ENCODE measurements at regions not wholly inside any gene's neighbourhood (a gene's known extent, or its start where the extent isn't known, plus 50 kb on each side); places are given as distances from the start of the nearest gene placed in this dataset.

DNA sequence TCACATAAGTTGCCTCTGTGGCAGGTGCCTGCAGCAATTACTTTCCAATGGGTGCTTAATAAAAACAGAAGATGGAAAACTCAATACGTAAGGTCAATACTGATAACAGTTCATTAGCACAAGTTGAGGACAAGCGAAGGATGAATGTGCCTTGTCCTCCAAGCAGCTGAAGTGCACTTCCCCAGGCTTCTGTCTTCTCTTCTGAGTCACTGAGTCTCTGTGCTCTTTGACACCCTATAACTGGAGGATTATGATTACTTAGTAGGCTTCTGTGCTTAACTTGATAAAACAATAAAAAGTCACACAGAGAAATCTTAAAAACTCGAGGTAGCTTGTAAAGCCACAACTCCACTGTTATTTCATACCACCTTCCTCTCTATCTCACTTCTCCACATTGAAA, 216.6 kb upstream of the ADCY2 start:
- no peak for DNase-seq (ENCODE audit: insufficient read length, low spot score)
- no peak for FAIRE-seq
- TF ChIP-seq, protein P1, sequence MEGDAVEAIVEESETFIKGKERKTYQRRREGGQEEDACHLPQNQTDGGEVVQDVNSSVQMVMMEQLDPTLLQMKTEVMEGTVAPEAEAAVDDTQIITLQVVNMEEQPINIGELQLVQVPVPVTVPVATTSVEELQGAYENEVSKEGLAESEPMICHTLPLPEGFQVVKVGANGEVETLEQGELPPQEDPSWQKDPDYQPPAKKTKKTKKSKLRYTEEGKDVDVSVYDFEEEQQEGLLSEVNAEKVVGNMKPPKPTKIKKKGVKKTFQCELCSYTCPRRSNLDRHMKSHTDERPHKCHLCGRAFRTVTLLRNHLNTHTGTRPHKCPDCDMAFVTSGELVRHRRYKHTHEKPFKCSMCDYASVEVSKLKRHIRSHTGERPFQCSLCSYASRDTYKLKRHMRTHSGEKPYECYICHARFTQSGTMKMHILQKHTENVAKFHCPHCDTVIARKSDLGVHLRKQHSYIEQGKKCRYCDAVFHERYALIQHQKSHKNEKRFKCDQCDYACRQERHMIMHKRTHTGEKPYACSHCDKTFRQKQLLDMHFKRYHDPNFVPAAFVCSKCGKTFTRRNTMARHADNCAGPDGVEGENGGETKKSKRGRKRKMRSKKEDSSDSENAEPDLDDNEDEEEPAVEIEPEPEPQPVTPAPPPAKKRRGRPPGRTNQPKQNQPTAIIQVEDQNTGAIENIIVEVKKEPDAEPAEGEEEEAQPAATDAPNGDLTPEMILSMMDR (IDR thresholded peaks at IDR 0.05; ENCODE audit: insufficient read depth, missing control alignments): no peak

DNA sequence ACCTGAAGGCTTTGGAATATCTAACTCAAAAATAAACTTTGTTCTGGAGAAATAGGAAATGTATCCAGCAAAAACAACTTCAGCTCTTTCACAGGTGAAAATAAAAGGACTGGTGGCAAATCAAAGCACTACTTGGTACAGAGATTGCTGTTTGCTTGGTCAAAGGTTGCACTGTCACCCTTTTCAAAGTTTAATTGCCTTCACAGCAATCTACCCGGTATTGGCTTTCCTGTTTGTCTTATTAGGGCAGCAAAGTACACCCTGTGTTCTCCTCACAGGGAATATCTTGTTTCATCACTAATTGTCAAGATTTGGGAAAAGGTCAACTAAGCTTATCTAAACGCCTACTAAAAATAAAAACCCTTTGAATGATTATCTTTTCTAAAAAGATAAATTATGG, 214.1 kb upstream of the ADCY2 start:
- DNase-seq (ENCODE audit: insufficient read length, low spot score) (no peak), FAIRE-seq (no peak)
- TF ChIP-seq, protein P1 (IDR thresholded peaks at IDR 0.05; ENCODE audit: insufficient read depth, missing control alignments): no peak

DNA sequence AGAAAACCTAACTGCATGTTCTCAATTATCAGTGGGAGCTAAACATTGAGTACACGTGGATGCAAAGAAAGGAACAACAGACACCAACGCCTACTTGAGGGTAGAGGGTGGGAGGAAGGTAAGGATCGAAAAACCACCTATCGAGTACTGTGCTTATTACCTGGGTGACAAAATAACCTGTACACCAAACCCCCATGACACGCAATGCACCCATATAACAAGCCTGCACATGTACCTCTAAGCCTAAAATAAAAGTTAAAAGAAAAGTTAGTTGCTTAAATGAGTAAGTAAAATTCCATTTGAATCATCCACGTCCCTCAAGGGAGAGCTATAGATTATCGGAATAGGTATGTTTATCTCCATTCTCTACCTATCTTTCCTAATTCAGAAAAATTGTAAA, 210.2 kb upstream of the ADCY2 start:
- no peak for FAIRE-seq

DNA sequence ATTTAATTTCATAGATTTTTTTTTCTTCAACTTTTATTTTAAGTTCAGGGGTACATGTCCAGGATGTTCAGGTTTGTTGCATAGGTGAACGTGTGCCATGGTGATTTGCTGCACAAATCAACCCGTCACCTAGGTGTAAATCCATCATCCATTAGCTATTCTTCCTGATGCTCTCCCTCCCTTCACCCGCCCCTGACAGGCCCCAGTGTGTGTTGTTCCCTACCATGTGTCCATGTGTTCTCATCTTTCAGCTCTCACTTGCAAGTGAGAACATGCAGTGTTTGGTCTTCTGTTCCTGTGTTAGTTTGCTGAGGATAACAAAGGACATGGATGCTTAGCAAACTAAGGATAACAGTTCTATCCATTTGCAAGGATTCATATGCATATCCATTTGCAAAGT, 209.1 kb upstream of the ADCY2 start:
- FAIRE-seq: no peak
- TF ChIP-seq, protein P1 (IDR thresholded peaks at IDR 0.05; ENCODE audit: insufficient read depth, missing control alignments): no peak
- no peak for DNase-seq (ENCODE audit: insufficient read length, low spot score)

More for the DNA sequence above, 210.2 kb upstream of the ADCY2 start:
- TF ChIP-seq, protein P1 (IDR thresholded peaks at IDR 0.05; ENCODE audit: insufficient read depth, missing control alignments): no peak
- DNase-seq (ENCODE audit: insufficient read length, low spot score): no peak

DNA sequence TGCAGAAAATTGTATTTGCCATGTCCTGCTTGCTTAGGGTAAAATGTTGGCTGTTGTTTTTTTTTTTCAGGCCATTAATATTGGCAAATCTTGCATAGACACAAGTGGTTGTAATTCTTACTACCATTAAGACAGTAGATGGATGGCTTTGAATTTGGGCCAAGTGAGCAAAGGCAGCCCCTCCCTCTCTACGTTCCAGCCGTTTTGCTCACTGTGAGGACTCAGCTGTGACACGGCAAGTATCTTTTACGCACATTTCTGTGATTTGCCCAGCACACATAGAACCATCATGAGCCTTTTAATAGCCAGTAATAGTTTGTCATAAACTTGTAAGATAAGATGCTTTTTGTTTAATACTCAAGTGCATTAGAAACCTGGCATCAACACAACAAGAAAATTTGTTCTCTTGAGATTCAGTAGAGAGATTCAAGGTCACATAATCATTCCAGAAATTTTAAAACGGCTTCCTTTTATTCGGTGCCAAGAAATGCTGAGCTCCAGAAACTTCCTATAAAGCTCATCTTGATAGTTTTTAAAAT, 205.2 kb upstream of the ADCY2 start:
- FAIRE-seq: no peak
- no peak for DNase-seq (ENCODE audit: insufficient read length, low spot score)
- TF ChIP-seq, protein P1 (IDR thresholded peaks at IDR 0.05; ENCODE audit: insufficient read depth, missing control alignments): no peak

DNA sequence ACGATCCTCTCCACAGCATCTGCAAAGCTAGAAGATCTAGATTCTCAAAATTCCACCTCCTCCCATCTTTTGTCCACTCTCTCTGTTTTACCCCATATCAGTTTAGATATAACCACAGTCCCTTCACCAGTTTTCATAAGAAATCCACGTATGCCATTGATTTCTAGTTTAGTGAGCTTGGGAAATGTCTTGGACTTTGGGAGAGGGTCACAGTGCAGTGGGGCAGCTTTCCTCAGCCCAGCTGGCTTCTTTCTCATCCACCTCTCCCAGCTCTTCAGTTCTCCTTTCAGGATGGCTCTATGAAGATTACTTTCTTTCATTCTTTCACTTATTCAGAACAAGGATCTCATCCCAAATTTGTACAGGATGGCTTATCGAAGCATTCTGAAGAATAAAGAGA, 203.9 kb upstream of the ADCY2 start:
- TF ChIP-seq, protein P1 (IDR thresholded peaks at IDR 0.05; ENCODE audit: insufficient read depth, missing control alignments): no peak
- DNase-seq (ENCODE audit: insufficient read length, low spot score): no peak
- FAIRE-seq: no peak

DNA sequence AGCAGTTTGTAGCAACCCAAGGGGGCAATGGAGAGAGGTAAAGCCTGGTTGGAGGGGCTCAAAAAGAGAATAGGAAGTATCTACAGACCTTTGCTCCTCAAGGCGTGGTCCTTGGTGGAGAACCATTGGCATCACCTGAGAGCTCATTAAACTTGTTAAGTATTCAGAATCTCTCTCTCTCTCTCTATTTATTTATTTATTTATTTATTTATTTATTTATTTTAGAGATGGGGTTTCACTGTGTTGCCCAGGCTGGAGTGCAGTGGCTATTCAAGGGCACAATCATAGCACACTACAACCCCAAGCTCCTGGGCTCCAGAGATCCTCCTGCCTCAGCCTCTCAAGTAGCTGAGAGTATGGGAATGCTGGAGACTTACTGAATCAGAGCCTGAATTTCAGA, 193.1 kb upstream of the ADCY2 start:
- DNase-seq (ENCODE audit: insufficient read length, low spot score) (no peak), FAIRE-seq (no peak)
- TF ChIP-seq, protein P1 (IDR thresholded peaks at IDR 0.05; ENCODE audit: insufficient read depth, missing control alignments): no peak

All from D721Med (cell line).